ENCODE measurements at regions not wholly inside any gene's neighbourhood (a gene's known extent, or its start where the extent isn't known, plus 50 kb on each side); places are given as distances from the start of the nearest gene placed in this dataset.

- DNase-seq = no peak
These were observed 862.6 kb upstream of the MAN1A1 start for GRCh38 chr6:120211955-120212792.

- DNase-seq = no peak
These were observed 853.3 kb upstream of the MAN1A1 start for GRCh38 chr6:120202878-120203277.

- DNase-seq = no peak
These were observed 851.3 kb upstream of the MAN1A1 start for GRCh38 chr6:120200853-120201252.

- DNase-seq = no peak
These were observed 848.5 kb upstream of the MAN1A1 start for GRCh38 chr6:120198033-120198432.

GRCh38 chr6:120186080-120186479, 836.5 kb upstream of the MAN1A1 start:
- no peak for DNase-seq

- no peak for DNase-seq
These were observed 823.7 kb upstream of the MAN1A1 start for GRCh38 chr6:120173250-120173649.

GRCh38 chr6:120164531-120164930, 815.0 kb upstream of the MAN1A1 start:
- DNase-seq = no peak

- no peak for DNase-seq
These were observed 808.3 kb upstream of the MAN1A1 start for GRCh38 chr6:120157873-120158272.

- no peak for DNase-seq
These were observed 797.7 kb upstream of the MAN1A1 start for GRCh38 chr6:120147071-120147871.

- no peak for DNase-seq
These were observed 792.0 kb upstream of the MAN1A1 start for GRCh38 chr6:120141601-120142000.

GRCh38 chr6:120137492-120137891, 787.9 kb upstream of the MAN1A1 start:
- no peak for DNase-seq

- DNase-seq = no peak
These were observed 779.7 kb upstream of the MAN1A1 start for GRCh38 chr6:120129228-120129627.

- DNase-seq = no peak
These were observed 772.8 kb upstream of the MAN1A1 start for GRCh38 chr6:120122401-120122800.

GRCh38 chr6:120116343-120116742, 766.8 kb upstream of the MAN1A1 start:
- no peak for DNase-seq

- DNase-seq = no peak
These were observed 763.4 kb upstream of the MAN1A1 start for GRCh38 chr6:120112980-120113379.

GRCh38 chr6:120111001-120111400, 761.4 kb upstream of the MAN1A1 start:
- DNase-seq = no peak

- no peak for DNase-seq
These were observed 758.7 kb upstream of the MAN1A1 start for GRCh38 chr6:120108061-120108795.

GRCh38 chr6:120103618-120104017, 754.1 kb upstream of the MAN1A1 start:
- no peak for DNase-seq

GRCh38 chr6:120096696-120097260, 747.2 kb upstream of the MAN1A1 start:
- DNase-seq = no peak

- no peak for DNase-seq
These were observed 733.6 kb upstream of the MAN1A1 start for GRCh38 chr6:120083186-120083585.

- no peak for DNase-seq
These were observed 727.9 kb upstream of the MAN1A1 start for GRCh38 chr6:120077489-120077888.

GRCh38 chr6:120058410-120058809, 708.8 kb upstream of the MAN1A1 start:
- DNase-seq = no peak

GRCh38 chr6:120056085-120056484, 706.5 kb upstream of the MAN1A1 start:
- DNase-seq = no peak

All from CD4-positive, alpha-beta T cell treated with Interleukin-6 for 4 hours (primary cell).